ENCODE measurements at regions not wholly inside any gene's neighbourhood (a gene's known extent, or its start where the extent isn't known, plus 50 kb on each side); places are given as distances from the start of the nearest gene placed in this dataset.

GRCh38 chr2:126753501-126754212 is 97.7 kb downstream of the GYPC start:
- no peaks in the 10 kb centered on the region for H3K9me3 ChIP-seq (ENCODE audit: control insufficient read depth, insufficient read depth, low read depth, low read length)

GRCh38 chr2:126754240-126755004 is 98.5 kb downstream of the GYPC start:
- H3K9me3 ChIP-seq (ENCODE audit: control insufficient read depth, insufficient read depth, low read depth, low read length): no peaks in the 10 kb centered on the region

More at GRCh38 chr2:126753501-126754212, 97.7 kb downstream of the GYPC start:
- H3K9ac ChIP-seq (ENCODE audit: insufficient read depth, low read length): no peak overlapping the region
- H4K20me1 ChIP-seq (ENCODE audit: control insufficient read depth, extremely low read depth, insufficient read depth, low read length): no peaks in the 10 kb centered on the region
- TF ChIP-seq EZH2 (IDR thresholded peaks at IDR 0.05; ENCODE audit: low read length, missing control alignments) (no peak), CTCF (conservative IDR thresholded peaks at IDR 0.05 in 1 of 2, IDR thresholded peaks at IDR 0.05 in 1 of 2; ENCODE audit: low read depth in 1 of 2, low read length in 2 of 2) (no peak)
- H3K4me3 ChIP-seq (replicated peaks in 1 of 4; ENCODE audit: control extremely low read depth in 1 of 4, insufficient read depth in 1 of 4, low read depth in 3 of 4, low read length in 4 of 4): no peak overlapping the region
- no peak overlapping the region for H2AFZ ChIP-seq (ENCODE audit: low read length)
- no peaks in the 10 kb centered on the region for H3K36me3 ChIP-seq (ENCODE audit: control insufficient read depth, insufficient read depth, low read length)
- no peaks in the 10 kb centered on the region for H3K79me2 ChIP-seq (ENCODE audit: control insufficient read depth, insufficient read depth, low read length)
- H3K4me1 ChIP-seq (ENCODE audit: control insufficient read depth, extremely low read depth, insufficient read depth, low read length): no peaks in the 10 kb centered on the region
- no peak overlapping the region for H3K27ac ChIP-seq (ENCODE audit: insufficient read depth, low read length)
- no peak for DNase-seq (ENCODE audit: low read depth in 2 of 2)
- H3K27me3 ChIP-seq (ENCODE audit: control insufficient read depth, insufficient read depth, low read length): no peaks in the 10 kb centered on the region
- no peak overlapping the region for H3K4me2 ChIP-seq (ENCODE audit: extremely low read depth, insufficient read depth, low read length)

More at GRCh38 chr2:126754240-126755004, 98.5 kb downstream of the GYPC start:
- Histone ChIP-seq H3K9ac (ENCODE audit: insufficient read depth, low read length) (no peak overlapping the region), H4K20me1 (ENCODE audit: control insufficient read depth, extremely low read depth, insufficient read depth, low read length) (no peaks in the 10 kb centered on the region), H2AFZ (ENCODE audit: low read length) (no peak overlapping the region), H3K4me3 (replicated peaks in 1 of 4; ENCODE audit: control extremely low read depth in 1 of 4, insufficient read depth in 1 of 4, low read depth in 3 of 4, low read length in 4 of 4) (no peak overlapping the region), H3K4me2 (ENCODE audit: extremely low read depth, insufficient read depth, low read length) (no peak overlapping the region), H3K36me3 (ENCODE audit: control insufficient read depth, insufficient read depth, low read length) (no peaks in the 10 kb centered on the region), H3K79me2 (ENCODE audit: control insufficient read depth, insufficient read depth, low read length) (no peaks in the 10 kb centered on the region), H3K27ac (ENCODE audit: insufficient read depth, low read length) (no peak overlapping the region), H3K4me1 (ENCODE audit: control insufficient read depth, extremely low read depth, insufficient read depth, low read length) (no peaks in the 10 kb centered on the region), H3K27me3 (ENCODE audit: control insufficient read depth, insufficient read depth, low read length) (no peaks in the 10 kb centered on the region)
- DNase-seq (ENCODE audit: low read depth in 2 of 2): no peak
- TF ChIP-seq CTCF (conservative IDR thresholded peaks at IDR 0.05 in 1 of 2, IDR thresholded peaks at IDR 0.05 in 1 of 2; ENCODE audit: low read depth in 1 of 2, low read length in 2 of 2) (no peak), EZH2 (IDR thresholded peaks at IDR 0.05; ENCODE audit: low read length, missing control alignments) (no peak)
